Breast epithelium (tissue), 4 donors: ENCODE measurements at regions not wholly inside any gene's neighbourhood (a gene's known extent, or its start where the extent isn't known, plus 50 kb on each side); places are given as distances from the start of the nearest gene placed in this dataset.

Experiments
- DNase-seq, 2 donors: peaks; one replicate each; pipeline ENCODE4 v3.0.0-alpha.2; 2019; ENCODE audit warnings: low spot score in 2 of 2
- H3K27ac ChIP-seq, 2 donors: fragments of 200-600 bp; sonication (generic) in 1 of 2; one replicate each; pipeline ENCODE4 v1.5.1; 2016 to 2019; ENCODE audit warnings: mild to moderate bottlenecking in 1 of 2
- H3K27me3 ChIP-seq, 2 donors: fragments of 200-600 bp; sonication (generic) in 1 of 2; one replicate each; pipeline versions ENCODE4 v1.5.1 to v1.6.0; 2017 to 2019; ENCODE audit warnings: control low read depth in 1 of 2, mild to moderate bottlenecking in 1 of 2
- H3K36me3 ChIP-seq: fragments of 200-600 bp; one replicate; pipeline ENCODE4 v1.5.1; 2019
- H3K4me1 ChIP-seq, 2 donors: fragments of 200-600 bp; sonication (generic); one replicate each; pipeline ENCODE4 v1.5.1; 2016 to 2019; ENCODE audit warnings: control low read depth in 1 of 2
- H3K4me3 ChIP-seq, 3 donors: fragments of 200-600 bp; sonication (generic); 1 replicate in 2 of 3; 2 replicates in 1 of 3; pipeline ENCODE4 v1.5.1; 2016 to 2019; ENCODE audit warnings: mild to moderate bottlenecking in 3 of 3, moderate library complexity in 2 of 3
- H3K9me3 ChIP-seq, 2 donors: fragments of 200-600 bp; sonication (generic) in 1 of 2; one replicate each; pipeline ENCODE4 v1.5.1; 2016 to 2019; ENCODE audit warnings: control low read depth in 1 of 2
- POLR2A ChIP-seq: fragments of 450-650 bp; IDR thresholded peaks from one replicate; pipeline ENCODE4 v1.6.1; 2016; ENCODE audit warnings: antibody characterized with exemption, mild to moderate bottlenecking, moderate library complexity
- POLR2AphosphoS5 ChIP-seq, 3 donors: sonication (generic); formaldehyde crosslinking; IDR thresholded peaks; one replicate each; pipeline ENCODE4 v1.6.1; 2017; ENCODE audit warnings: antibody characterized with exemption in 3 of 3
- intact Hi-C: fragments of 100-400 bp; cut with DNase I; formaldehyde crosslinking; loops from one replicate; pipeline ENCODE4 v1.15.1; 2023; ENCODE audit warnings: low total_unique reads
- TF ChIP-seq, protein P1 (sequence below), 3 donors: fragments of 450-650 bp; IDR thresholded peaks; one replicate each; pipeline ENCODE4 v1.5.1; 2016 to 2017; ENCODE audit warnings: antibody characterized with exemption in 3 of 3, mild to moderate bottlenecking in 3 of 3, moderate library complexity in 3 of 3

DNA sequence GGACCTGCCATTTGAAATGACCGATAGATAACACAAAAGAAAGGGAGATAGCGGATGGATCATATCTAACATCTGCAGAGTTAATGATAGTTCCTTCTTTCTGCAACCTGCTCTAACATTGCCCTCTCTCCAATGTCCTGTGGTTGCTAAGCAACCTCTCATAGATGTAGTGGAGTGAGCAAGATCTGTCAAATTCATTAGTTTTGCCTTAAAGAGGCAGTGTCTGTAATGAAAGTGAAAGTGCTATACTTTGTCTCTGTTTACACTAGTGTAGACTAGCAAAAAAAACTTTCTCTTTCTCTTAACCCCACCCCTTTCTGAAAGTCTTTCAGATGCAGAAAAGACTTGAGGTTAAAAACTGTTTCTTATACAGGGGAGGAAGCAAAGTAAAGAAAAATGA is 1196.9 kb downstream of the SORCS3 start:
- Histone ChIP-seq H3K4me3 (peak overlapping the region; percentile 28 to 58 (median 42)), H3K27me3 (no peaks in the 10 kb centered on the region), H3K36me3 (no peaks in the 10 kb centered on the region), H3K9me3 (no peaks in the 10 kb centered on the region), H3K4me1 (no peaks in the 10 kb centered on the region), H3K27ac (no peak overlapping the region)
- TF ChIP-seq, protein P1, sequence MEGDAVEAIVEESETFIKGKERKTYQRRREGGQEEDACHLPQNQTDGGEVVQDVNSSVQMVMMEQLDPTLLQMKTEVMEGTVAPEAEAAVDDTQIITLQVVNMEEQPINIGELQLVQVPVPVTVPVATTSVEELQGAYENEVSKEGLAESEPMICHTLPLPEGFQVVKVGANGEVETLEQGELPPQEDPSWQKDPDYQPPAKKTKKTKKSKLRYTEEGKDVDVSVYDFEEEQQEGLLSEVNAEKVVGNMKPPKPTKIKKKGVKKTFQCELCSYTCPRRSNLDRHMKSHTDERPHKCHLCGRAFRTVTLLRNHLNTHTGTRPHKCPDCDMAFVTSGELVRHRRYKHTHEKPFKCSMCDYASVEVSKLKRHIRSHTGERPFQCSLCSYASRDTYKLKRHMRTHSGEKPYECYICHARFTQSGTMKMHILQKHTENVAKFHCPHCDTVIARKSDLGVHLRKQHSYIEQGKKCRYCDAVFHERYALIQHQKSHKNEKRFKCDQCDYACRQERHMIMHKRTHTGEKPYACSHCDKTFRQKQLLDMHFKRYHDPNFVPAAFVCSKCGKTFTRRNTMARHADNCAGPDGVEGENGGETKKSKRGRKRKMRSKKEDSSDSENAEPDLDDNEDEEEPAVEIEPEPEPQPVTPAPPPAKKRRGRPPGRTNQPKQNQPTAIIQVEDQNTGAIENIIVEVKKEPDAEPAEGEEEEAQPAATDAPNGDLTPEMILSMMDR (IDR thresholded peaks at IDR 0.05): no peak
- TF ChIP-seq POLR2A: no peak
- TF ChIP-seq POLR2AphosphoS5 (IDR thresholded peaks at IDR 0.05): no peak
- DNase-seq: no peak
- intact Hi-C loops: no loop called here

DNA sequence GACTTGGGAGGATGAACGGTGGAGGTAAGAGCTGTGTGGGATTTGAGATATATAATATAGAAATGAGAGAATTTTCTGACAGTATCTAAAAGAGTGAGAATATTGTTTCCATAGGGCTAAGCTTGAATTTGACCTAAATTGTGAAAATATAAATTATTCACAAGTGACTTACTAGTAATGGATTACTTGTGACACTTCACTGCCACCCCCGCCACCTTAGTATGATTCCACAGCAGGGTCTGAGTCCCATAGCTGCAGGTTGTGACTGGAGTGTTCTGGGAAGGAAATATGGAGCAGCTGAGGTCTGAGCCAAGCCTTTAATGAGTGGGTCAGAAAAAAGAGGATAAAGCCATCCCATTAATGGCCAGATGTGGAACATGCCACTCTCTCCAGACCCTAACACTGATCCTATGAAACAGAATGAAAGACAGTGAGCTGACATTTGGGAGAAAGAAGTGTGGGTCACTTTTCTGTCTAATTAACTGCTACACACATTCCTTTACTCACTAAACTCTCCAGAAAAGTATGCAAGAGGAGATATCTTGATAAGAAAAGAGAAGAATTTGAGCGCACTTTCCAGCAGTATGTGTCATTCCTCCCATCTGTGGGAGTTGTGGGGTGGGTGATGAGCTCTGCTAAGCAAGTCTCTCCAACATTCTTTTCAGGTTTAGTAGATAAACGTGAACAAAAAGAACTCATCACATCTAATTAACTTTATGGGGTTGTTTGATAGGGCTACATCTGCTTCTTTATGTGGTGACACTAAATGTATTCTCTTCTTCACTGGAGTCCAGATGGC is 1193.4 kb downstream of the SORCS3 start:
- no peak overlapping the region for H3K27ac ChIP-seq
- DNase-seq: no peak
- H3K9me3 ChIP-seq: no peaks in the 10 kb centered on the region
- intact Hi-C loops: no loop called here
- no peak overlapping the region for H3K4me3 ChIP-seq
- TF ChIP-seq POLR2AphosphoS5 (IDR thresholded peaks at IDR 0.05) (no peak), POLR2A (no peak)
- TF ChIP-seq, protein P1 (IDR thresholded peaks at IDR 0.05): no peak
- no peaks in the 10 kb centered on the region for H3K4me1 ChIP-seq
- no peaks in the 10 kb centered on the region for H3K36me3 ChIP-seq
- H3K27me3 ChIP-seq: no peaks in the 10 kb centered on the region

DNA sequence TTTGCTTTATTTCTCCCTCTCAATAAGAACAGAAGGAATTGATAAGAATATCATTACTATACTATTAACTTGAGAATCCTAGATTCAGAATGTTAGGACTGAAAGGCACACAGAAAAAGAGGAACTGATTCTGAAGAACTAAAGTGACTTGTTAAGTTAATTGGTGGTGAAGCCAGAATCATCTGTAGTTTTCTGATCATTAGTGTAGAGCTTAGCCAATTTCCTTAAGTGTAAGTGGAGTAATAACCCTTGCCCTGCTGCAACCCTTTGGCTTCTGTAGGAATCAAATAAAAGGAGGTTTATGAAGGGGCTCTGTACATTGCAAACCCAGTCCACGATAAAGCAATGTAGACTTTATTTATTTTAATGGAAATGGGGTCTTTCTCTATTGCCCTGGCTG is 1186.0 kb downstream of the SORCS3 start:
- TF ChIP-seq POLR2AphosphoS5 (IDR thresholded peaks at IDR 0.05) (no peak), POLR2A (no peak)
- TF ChIP-seq, protein P1 (IDR thresholded peaks at IDR 0.05): no peak
- H3K27ac ChIP-seq: no peak overlapping the region

DNA sequence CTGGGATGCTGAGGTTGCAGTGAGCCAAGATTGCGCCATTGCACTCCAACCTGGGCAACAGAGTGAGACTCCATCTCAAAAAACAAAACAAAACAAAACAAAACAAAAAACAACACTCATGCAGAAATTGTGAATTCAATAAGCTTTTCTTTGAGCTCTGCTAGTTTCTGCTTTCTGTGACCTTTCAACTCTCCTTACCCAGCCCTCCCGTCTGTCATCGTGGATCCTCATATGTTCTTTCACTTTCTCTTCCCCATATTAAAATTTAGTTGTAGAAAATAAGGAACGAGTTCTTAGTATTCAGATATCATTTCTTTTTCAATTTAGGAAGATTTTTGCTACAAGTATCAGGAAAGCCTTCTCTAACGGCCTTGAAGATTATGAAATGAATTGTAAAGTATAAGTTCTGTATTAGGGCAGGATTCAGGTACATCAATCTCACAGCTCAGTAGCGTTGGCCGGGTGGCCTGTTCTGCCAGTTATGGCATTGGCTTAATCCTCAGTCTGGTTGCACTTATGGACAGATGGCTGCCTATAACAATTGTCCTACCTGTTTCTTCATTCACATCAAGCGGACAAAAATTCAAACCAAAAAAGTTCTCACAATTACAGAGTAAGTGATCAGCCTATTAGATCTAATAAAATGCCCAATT is 1167.0 kb downstream of the SORCS3 start:
- no peaks in the 10 kb centered on the region for H3K9me3 ChIP-seq
- intact Hi-C loops: no loop called here
- no peak overlapping the region for H3K27ac ChIP-seq
- no peak overlapping the region for H3K4me3 ChIP-seq
- H3K36me3 ChIP-seq: no peaks in the 10 kb centered on the region
- no peaks in the 10 kb centered on the region for H3K4me1 ChIP-seq
- DNase-seq: no peak
- no peaks in the 10 kb centered on the region for H3K27me3 ChIP-seq
- no peak for TF ChIP-seq POLR2A
- TF ChIP-seq, protein P1 (IDR thresholded peaks at IDR 0.05): no peak
- TF ChIP-seq POLR2AphosphoS5 (IDR thresholded peaks at IDR 0.05): no peak

More for the DNA sequence above, 1186.0 kb downstream of the SORCS3 start:
- H3K27me3 ChIP-seq: no peaks in the 10 kb centered on the region
- no peak for DNase-seq
- no peak overlapping the region for H3K4me3 ChIP-seq
- intact Hi-C loops: no loop called here
- no peaks in the 10 kb centered on the region for H3K36me3 ChIP-seq
- H3K9me3 ChIP-seq: no peaks in the 10 kb centered on the region
- no peaks in the 10 kb centered on the region for H3K4me1 ChIP-seq

DNA sequence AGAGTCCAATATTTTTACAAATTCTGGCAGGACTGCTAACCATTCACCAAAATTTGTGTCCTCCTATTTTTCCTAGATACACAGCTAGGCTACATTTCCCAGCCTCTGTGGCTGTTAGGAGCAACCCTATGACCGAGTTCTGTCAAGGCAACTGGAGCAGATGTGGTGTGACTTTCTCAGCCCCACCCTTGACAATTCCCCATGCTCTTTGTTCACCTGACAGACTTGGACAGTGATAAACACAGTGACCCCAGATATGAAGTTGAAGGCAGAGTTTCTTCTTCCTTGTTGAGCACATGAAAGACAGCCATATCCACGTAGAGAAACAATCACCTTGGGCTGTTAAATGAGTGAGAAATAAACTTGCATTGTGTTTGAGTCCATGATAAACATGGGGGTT is 1162.1 kb downstream of the SORCS3 start:
- intact Hi-C loops: no loop called here
- Histone ChIP-seq H3K4me1 (no peaks in the 10 kb centered on the region), H3K4me3 (no peak overlapping the region), H3K9me3 (no peaks in the 10 kb centered on the region), H3K27me3 (no peaks in the 10 kb centered on the region), H3K27ac (no peak overlapping the region), H3K36me3 (no peaks in the 10 kb centered on the region)
- DNase-seq: no peak
- TF ChIP-seq POLR2A (no peak), POLR2AphosphoS5 (IDR thresholded peaks at IDR 0.05) (no peak)
- TF ChIP-seq, protein P1 (IDR thresholded peaks at IDR 0.05): no peak
